VCaP (cell line): ENCODE measurements at regions not wholly inside any gene's neighbourhood (a gene's known extent, or its start where the extent isn't known, plus 50 kb on each side); places are given as distances from the start of the nearest gene placed in this dataset.
A peak's percentile ranks its signal among the peaks of the same experiment; 100 is the strongest.

Source experiments
- H3K27ac ChIP-seq: fragments of 450-650 bp; 2 replicates; pipeline ENCODE4 v1.5.1; 2017
- CTCF ChIP-seq: fragments of 450-650 bp; conservative IDR thresholded peaks from 2 replicates; pipeline ENCODE4 v1.5.1; 2017; ENCODE audit warnings: mild to moderate bottlenecking, moderate library complexity

- H3K27ac ChIP-seq: no peak overlapping the region
- TF ChIP-seq CTCF: no peak
Observed at GRCh38 chr18:27619906-27620305, 434.8 kb upstream of the CHST9 start.

DNA sequence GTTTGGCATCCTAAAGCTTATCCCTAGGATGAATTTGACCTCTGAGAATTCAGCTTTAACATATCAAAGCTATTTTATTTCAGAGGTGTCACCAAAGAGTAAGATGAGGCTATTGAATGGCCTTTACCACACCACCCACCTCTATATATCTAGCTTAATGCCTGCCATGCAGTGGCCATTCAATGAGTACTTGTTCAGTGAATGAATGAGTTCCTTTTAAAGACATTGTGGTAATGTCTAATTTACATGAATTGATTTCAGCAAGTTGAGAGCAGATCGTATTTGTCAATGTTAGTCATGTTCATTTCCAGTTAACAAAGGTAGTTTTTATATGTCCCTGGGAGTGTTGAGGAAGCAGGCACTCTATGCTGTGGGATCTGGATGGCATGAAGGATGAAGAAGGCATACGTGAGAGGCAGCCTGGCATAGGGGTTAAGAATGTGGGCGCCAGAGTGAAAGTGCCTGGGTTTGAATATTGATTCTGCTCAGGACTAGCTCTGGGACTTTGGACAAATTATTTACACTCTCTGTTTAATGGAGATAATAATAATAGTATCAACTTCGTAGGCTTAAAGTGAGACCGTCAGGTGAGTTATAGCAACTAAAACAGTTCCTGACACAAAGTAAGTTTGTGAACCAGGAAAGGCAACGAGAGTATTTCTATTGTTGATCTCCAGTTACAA lies 434.1 kb upstream of the CHST9 start:
- TF ChIP-seq CTCF: no peak
- no peak overlapping the region for H3K27ac ChIP-seq

DNA sequence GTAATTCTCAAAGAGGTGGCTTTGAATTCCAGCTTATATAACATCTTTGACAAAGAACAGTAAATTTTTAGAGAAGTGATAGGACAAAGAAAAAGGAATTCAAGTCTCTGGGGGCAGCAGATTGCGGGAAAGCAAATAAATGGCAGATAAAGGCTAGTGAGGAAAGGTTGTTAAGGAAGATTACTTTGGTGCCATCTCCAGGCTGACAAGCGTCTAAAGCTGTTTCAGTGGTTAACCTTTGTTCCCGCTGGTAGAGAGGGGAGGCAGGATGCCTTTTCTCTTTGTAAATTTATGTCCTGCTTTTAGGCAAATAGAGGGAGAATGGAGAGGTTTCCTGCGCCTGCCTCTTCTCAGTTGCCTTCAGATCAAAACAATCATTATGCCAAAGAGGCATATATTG lies 431.2 kb upstream of the CHST9 start:
- no peak for TF ChIP-seq CTCF
- no peak overlapping the region for H3K27ac ChIP-seq

DNA sequence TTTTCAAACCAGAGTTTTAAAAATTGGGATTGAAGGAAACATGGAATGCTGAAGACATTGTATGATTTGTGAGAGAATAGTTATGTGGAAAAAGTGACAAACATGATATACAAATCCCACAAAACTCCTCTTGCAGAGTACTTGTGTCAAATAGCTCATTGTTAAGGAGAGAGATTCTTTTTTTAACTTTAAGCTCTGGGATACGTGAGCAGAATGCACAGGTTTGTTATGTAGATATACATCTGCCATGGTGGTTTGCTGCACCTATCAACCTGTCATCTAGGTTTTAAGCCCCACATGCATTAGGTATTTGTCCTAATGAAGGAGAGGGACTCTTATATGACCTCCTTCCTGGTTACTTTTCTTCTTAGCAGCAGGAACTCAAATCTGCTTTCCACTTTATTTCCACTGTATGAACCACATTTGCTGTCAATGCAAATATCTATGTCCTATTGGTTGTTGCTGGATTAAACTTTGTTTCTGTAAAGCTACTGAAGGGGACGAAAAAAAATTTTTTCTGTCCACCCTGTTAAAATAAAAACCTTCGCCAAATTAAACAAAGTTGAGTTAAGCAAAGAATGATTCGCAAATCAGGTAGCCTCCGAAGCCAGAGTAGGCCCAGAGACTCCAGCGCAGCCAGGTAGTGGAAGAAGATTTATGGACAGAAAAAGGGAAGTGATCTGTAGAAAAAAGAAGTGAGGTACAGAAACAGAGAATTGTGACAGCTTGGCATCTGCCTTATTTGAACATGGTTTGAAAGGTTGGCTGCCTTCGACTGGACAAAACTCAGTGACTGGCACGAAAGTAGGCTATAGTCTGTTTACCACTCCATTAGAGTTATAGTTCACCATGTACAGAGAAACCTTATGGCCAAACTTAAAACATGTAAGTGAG lies 430.1 kb upstream of the CHST9 start:
- TF ChIP-seq CTCF: no peak
- H3K27ac ChIP-seq: no peak overlapping the region

DNA sequence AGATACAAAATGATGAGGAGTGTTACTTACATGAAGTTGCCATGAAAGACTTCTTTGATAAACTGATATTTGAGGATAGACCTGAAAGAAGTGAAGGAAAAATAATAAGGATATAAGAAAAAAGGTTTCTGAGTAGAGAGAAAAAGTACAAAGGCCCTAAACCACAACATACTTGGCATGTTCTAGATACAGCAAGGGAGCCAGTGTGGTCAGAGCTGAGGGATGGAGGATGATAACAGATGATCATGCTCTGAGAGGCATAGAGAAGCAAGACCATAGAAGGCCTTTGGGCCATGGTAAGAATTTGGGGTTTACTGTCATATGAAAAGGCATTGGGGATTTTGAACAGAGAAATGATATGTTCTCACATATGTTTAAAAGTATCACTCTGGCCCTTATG lies 424.1 kb upstream of the CHST9 start:
- TF ChIP-seq CTCF: no peak
- H3K27ac ChIP-seq: no peak overlapping the region

DNA sequence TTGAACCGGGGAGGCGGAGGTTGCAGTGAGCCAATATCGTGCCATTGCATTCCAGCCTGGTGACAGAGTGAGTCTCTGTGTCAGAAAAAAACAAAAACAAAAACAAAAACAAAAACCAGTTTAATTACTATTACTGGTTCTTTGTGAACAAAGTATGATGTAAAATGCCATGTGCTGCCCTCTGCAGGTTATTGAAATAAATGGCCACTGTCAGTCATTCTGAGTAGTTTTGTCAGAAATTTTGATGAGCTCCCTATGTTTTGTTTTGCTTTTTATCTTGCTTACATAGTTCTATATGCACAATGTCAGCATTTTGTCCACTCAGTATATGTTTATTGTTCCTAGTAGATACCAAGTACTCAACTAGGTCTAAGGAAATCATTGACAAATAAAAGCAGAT lies 423.6 kb upstream of the CHST9 start:
- peak; percentile 68 for TF ChIP-seq CTCF
- H3K27ac ChIP-seq: no peak overlapping the region

- no peak overlapping the region for H3K27ac ChIP-seq
- no peak for TF ChIP-seq CTCF
Observed at GRCh38 chr18:27608174-27608573, 423.1 kb upstream of the CHST9 start.
